K562 (cell line): ENCODE measurements at regions not wholly inside any gene's neighbourhood (a gene's known extent, or its start where the extent isn't known, plus 50 kb on each side); places are given as distances from the start of the nearest gene placed in this dataset.

Experiments
- ATAC-seq: fragments of 200-7000 bp; cut with Tn5 transposase; 3 replicates; pipeline ENCODE4 v1.9.1; 2020; ENCODE audit warnings: moderate library complexity
- BruUV-seq: library from RNA; stranded (reverse); fragments of 400-500 nt; replicated peaks from 2 replicates; lab custom pipeline; 2021; lab: Mats Ljungman, UMichigan
- CTCF ChIA-PET: fragments of 300-600 bp; formaldehyde crosslinking; extraction: SDS; loops from one replicate; lab custom pipeline; 2021; ENCODE audit warnings: low intra/inter-chr PET ratio; lab: Yijun Ruan, JAX
- POLR2A ChIA-PET: fragments of 300-600, 350-650 bp; sonication (Branson Sonifier 250); formaldehyde crosslinking; extraction: SDS; loops from one replicate; lab custom pipeline; 2021; ENCODE audit warnings: antibody characterized with exemption, inconsistent platforms; lab: Yijun Ruan, JAX
- DNase-seq, 4 experiments: peaks; one replicate each; pipeline versions ENCODE4 v3.0.0 to v3.0.0-alpha.2; 2011 to 2018; ENCODE audit warnings: low spot score in 3 of 4, mixed read lengths in 3 of 4; ENCODE audit errors: extremely low read depth in 1 of 4
- FAIRE-seq: peaks from 2 replicates; lab custom pipeline; 2011; peaks lifted over from hg19 to GRCh38; lab: Jason Lieb, UNC
- H2AFZ ChIP-seq: 2 replicates; pipeline ENCODE4 v1.6.0; 2011; ENCODE audit warnings: low read depth, low read length, control low read depth, inconsistent platforms
- H3K27ac ChIP-seq: fragments of 200-600 bp; 3 replicates; pipeline ENCODE4 v1.8.0; 2011; ENCODE audit warnings: low read depth, mild to moderate bottlenecking, control low read depth, inconsistent platforms, low read length, moderate library complexity, mixed read lengths; ENCODE audit errors: extremely low read depth
- H3K27me3 ChIP-seq, 2 experiments: fragments of 300-600 bp in 1 of 2; 2 replicates in 1 of 2; 3 replicates in 1 of 2; pipeline versions ENCODE4 v1.6.0 to v1.8.0; 2011; ENCODE audit warnings: inconsistent platforms in 2 of 2, low read length in 2 of 2, mild to moderate bottlenecking in 1 of 2, mixed read lengths in 1 of 2, moderate library complexity in 1 of 2; ENCODE audit not compliant: control insufficient read depth in 2 of 2, insufficient read depth in 2 of 2
- H3K36me3 ChIP-seq: fragments of 300-600 bp; 3 replicates; pipeline ENCODE4 v1.8.0; 2011; ENCODE audit warnings: mild to moderate bottlenecking, low read length, inconsistent platforms; ENCODE audit not compliant: control insufficient read depth, insufficient read depth
- H3K4me1 ChIP-seq, 2 experiments: fragments of 200-600 bp in 1 of 2; replicated peaks in 1 of 2; 2 replicates in 1 of 2; 3 replicates in 1 of 2; pipeline versions ENCODE4 v1.5.1 to v1.8.0; 2011; ENCODE audit warnings: inconsistent platforms in 2 of 2, low read length in 2 of 2, mild to moderate bottlenecking in 1 of 2, mixed read lengths in 1 of 2, moderate library complexity in 1 of 2; ENCODE audit not compliant: control insufficient read depth in 2 of 2, insufficient read depth in 2 of 2
- H3K4me2 ChIP-seq: 2 replicates; pipeline ENCODE4 v1.6.1; 2011; ENCODE audit warnings: low read length, control low read depth, inconsistent platforms, mixed read lengths; ENCODE audit not compliant: insufficient read depth
- H3K4me3 ChIP-seq: fragments of 200-600 bp; sonication (generic), shearing (Covaris generic); 2 replicates; pipeline ENCODE4 v1.5.1; 2016; ENCODE audit warnings: control low read depth, inconsistent platforms
- H3K79me2 ChIP-seq: fragments of 200-600 bp; 3 replicates; pipeline ENCODE4 v1.8.0; 2011; ENCODE audit warnings: low read length, inconsistent platforms; ENCODE audit not compliant: control insufficient read depth, insufficient read depth
- H3K9ac ChIP-seq, 2 experiments: 2 replicates each; pipeline versions ENCODE4 v1.6.0 to v1.6.1; 2011; ENCODE audit warnings: low read depth in 2 of 2, low read length in 2 of 2, control low read depth in 1 of 2, inconsistent platforms in 1 of 2, mild to moderate bottlenecking in 1 of 2, mixed read lengths in 1 of 2; ENCODE audit not compliant: insufficient read depth in 1 of 2
- H3K9me1 ChIP-seq: one replicate; pipeline ENCODE4 v1.6.0; 2011; ENCODE audit warnings: inconsistent platforms, mild to moderate bottlenecking, low read length, moderate library complexity; ENCODE audit not compliant: control insufficient read depth, insufficient read depth
- H3K9me3 ChIP-seq: replicated peaks from 2 replicates; pipeline ENCODE4 v1.5.1; 2011; ENCODE audit warnings: low read depth, low read length, inconsistent platforms; ENCODE audit not compliant: control insufficient read depth, insufficient read depth
- H4K20me1 ChIP-seq: replicated peaks from 2 replicates; pipeline ENCODE4 v1.6.1; 2011; ENCODE audit warnings: low read length, inconsistent platforms, mixed read lengths; ENCODE audit not compliant: control insufficient read depth, insufficient read depth
- CREB1 ChIP-seq, 2 experiments: sonication (generic) in 1 of 2; formaldehyde crosslinking in 1 of 2; IDR thresholded peaks; 2 replicates each; pipeline versions ENCODE4 v1.6.1 to v1.8.0; 2012 to 2022; ENCODE audit warnings: inconsistent platforms in 1 of 2, mild to moderate bottlenecking in 1 of 2, missing genetic modification reagents in 1 of 2, moderate library complexity in 1 of 2
- FOXM1 ChIP-seq, 2 experiments: fragments of 450-650 bp in 1 of 2; sonication (generic) in 1 of 2; formaldehyde crosslinking in 1 of 2; IDR thresholded peaks; 2 replicates each; pipeline versions ENCODE4 v1.6.1 to v1.9.0; 2017 to 2022; ENCODE audit warnings: low read depth in 2 of 2, mild to moderate bottlenecking in 2 of 2, missing genetic modification reagents in 1 of 2, moderate library complexity in 1 of 2
- HDAC1 ChIP-seq, 2 experiments: fragments of 450-650 bp; IDR thresholded peaks; 2 replicates each; pipeline ENCODE4 v1.6.1; 2016 to 2017; ENCODE audit warnings: inconsistent platforms in 1 of 2, mild to moderate bottlenecking in 1 of 2, moderate library complexity in 1 of 2
- HDAC2 ChIP-seq: fragments of 450-650 bp; IDR thresholded peaks from 2 replicates; pipeline ENCODE4 v1.6.1; 2016; ENCODE audit warnings: mild to moderate bottlenecking
- MAZ ChIP-seq, 2 experiments: fragments of 450-650 bp in 1 of 2; sonication (generic) in 1 of 2; formaldehyde crosslinking; IDR thresholded peaks in 1 of 2; conservative IDR thresholded peaks in 1 of 2; 2 replicates each; pipeline versions ENCODE4 v1.4.0 to v1.5.0; 2020; ENCODE audit warnings: mild to moderate bottlenecking in 1 of 2, missing genetic modification reagents in 1 of 2
- MEF2D ChIP-seq: conservative IDR thresholded peaks from 2 replicates; pipeline ENCODE4 v1.6.1; 2016; ENCODE audit warnings: low read depth, missing genetic modification characterization, missing compliant biosample characterization
- PTBP1 ChIP-seq: fragments of 200-400 bp; formaldehyde crosslinking; IDR thresholded peaks from 2 replicates; pipeline ENCODE4 v1.6.1; 2017; ENCODE audit warnings: low read depth, low read length
- SMARCA4 ChIP-seq: fragments of 450-650 bp; IDR thresholded peaks from 2 replicates; pipeline ENCODE4 v1.6.1; 2016
- STAT5A ChIP-seq: IDR thresholded peaks from 2 replicates; pipeline ENCODE4 v1.6.1; 2012; ENCODE audit warnings: low read length, inconsistent platforms, borderline replicate concordance
- TRIM24 ChIP-seq, 2 experiments: fragments of 450-650 bp; IDR thresholded peaks; 2 replicates each; pipeline ENCODE4 v1.6.1; 2016
- WHSC1 ChIP-seq: IDR thresholded peaks from one replicate; pipeline ENCODE4 v1.6.1; 2012; ENCODE audit warnings: low read length, control low read depth, inconsistent platforms
- ZC3H11A ChIP-seq: IDR thresholded peaks from 2 replicates; pipeline ENCODE4 v1.6.1; 2012; ENCODE audit warnings: low read depth, low read length, improper control_type of control experiment
- ZNF134 ChIP-seq: fragments of 250-450 bp; sonication (Bioruptor Pico); conservative IDR thresholded peaks from 2 replicates; pipeline ENCODE4 v1.4.0; 2020
- ZNF232 ChIP-seq: sonication (generic); formaldehyde crosslinking; IDR thresholded peaks from 2 replicates; pipeline ENCODE4 v1.8.0; 2022; ENCODE audit warnings: mild to moderate bottlenecking, missing genetic modification reagents
- WGBS: fragments of 100-300 bp; shearing (Covaris generic); methylation state at CpG from one replicate; pipeline ENCODE4 v1.1.6; 2016; ENCODE audit warnings: low coverage, mixed read lengths; ENCODE audit not compliant: insufficient coverage; ENCODE audit errors: missing lambda C conversion rate; 5-methylcytosine and 5-hydroxymethylcytosine counted together
- in situ Hi-C: fragments of 300-500 bp; cut with MboI; formaldehyde crosslinking; loops from 4 replicates; pipeline ENCODE4 v1.15.0; 2018; ENCODE audit warnings: inconsistent platforms, mixed read lengths
- intact Hi-C: fragments of 100-400 bp; cut with micrococcal nuclease; formaldehyde crosslinking; loops from 2 replicates; pipeline ENCODE4 v1.14.2; 2022
- TF ChIP-seq, protein P1 (sequence below): sonication (generic); formaldehyde crosslinking; IDR thresholded peaks from 2 replicates; pipeline ENCODE4 v1.8.0; 2022; ENCODE audit warnings: mild to moderate bottlenecking, missing genetic modification reagents

DNA sequence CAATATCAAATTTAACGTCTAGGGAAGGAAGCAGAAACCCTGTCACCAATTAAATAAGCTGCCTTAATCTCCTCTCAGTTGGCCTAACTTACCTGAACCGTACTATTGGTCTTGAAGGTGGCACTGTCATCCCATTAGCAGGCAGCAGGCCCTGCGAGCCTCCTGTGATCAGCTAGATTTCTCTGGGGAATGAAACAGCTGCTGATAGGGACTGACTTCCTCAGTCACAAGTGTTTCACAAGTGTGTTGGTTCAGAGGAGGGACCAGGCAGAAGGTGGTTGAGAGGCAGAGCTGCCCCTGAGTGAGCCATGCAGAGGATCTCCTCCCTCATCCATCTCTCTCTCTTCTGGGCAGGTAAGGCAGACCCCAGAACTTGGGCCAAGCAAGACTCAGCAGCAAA is 166.8 kb downstream of the DAD1 start:
- ChIA-PET POLR2A (no interaction called here), CTCF (no interaction called here)
- FAIRE-seq = no peak
- no peak for DNase-seq
- BruUV-seq = no TSS peak
- H3K9me1 ChIP-seq = no peaks in the 10 kb centered on the region
- no peaks in the 10 kb centered on the region for H3K27me3 ChIP-seq
- no peak overlapping the region for H3K9ac ChIP-seq
- no peak for ATAC-seq
- in situ Hi-C loops = no loop called here
- H2AFZ ChIP-seq = no peak overlapping the region
- no peak overlapping the region for H3K4me2 ChIP-seq
- no peak overlapping the region for H3K4me3 ChIP-seq
- no peaks in the 10 kb centered on the region for H3K9me3 ChIP-seq
- peaks cover 0 to 17% of the 10 kb centered on the region in 2 experiments; a peak in 3 of 5 replicates for H3K4me1 ChIP-seq
- no peaks in the 10 kb centered on the region for H4K20me1 ChIP-seq
- H3K27ac ChIP-seq = no peak overlapping the region
- intact Hi-C loops = no loop called here
- WGBS = 32% methylated on average over 3 of the region's 3 CpGs
- no peaks in the 10 kb centered on the region for H3K36me3 ChIP-seq
- no peaks in the 10 kb centered on the region for H3K79me2 ChIP-seq
- TF ChIP-seq PTBP1 (no peak), FOXM1 (IDR thresholded peaks at IDR 0.05; ENCODE audit: low read depth) (no peak), FOXM1 (CRISPR knock-in tag; IDR thresholded peaks at IDR 0.05; ENCODE audit: low read depth) (no peak), ZC3H11A (no peak), STAT5A (no peak), SMARCA4 (no peak), HDAC1 (IDR thresholded peaks at IDR 0.05) (no peak), MAZ (CRISPR knock-in tag; conservative IDR thresholded peaks at IDR 0.05 in 1 of 2, IDR thresholded peaks at IDR 0.05 in 1 of 2) (no peak), WHSC1 (no peak), CREB1 (IDR thresholded peaks at IDR 0.05) (no peak), CREB1 (CRISPR knock-in tag; IDR thresholded peaks at IDR 0.05) (no peak), ZNF232 (CRISPR knock-in tag) (no peak), ZNF134 (CRISPR knock-in tag) (no peak), MEF2D (no peak), HDAC2 (no peak), TRIM24 (IDR thresholded peaks at IDR 0.05) (no peak)
- TF ChIP-seq, protein P1, sequence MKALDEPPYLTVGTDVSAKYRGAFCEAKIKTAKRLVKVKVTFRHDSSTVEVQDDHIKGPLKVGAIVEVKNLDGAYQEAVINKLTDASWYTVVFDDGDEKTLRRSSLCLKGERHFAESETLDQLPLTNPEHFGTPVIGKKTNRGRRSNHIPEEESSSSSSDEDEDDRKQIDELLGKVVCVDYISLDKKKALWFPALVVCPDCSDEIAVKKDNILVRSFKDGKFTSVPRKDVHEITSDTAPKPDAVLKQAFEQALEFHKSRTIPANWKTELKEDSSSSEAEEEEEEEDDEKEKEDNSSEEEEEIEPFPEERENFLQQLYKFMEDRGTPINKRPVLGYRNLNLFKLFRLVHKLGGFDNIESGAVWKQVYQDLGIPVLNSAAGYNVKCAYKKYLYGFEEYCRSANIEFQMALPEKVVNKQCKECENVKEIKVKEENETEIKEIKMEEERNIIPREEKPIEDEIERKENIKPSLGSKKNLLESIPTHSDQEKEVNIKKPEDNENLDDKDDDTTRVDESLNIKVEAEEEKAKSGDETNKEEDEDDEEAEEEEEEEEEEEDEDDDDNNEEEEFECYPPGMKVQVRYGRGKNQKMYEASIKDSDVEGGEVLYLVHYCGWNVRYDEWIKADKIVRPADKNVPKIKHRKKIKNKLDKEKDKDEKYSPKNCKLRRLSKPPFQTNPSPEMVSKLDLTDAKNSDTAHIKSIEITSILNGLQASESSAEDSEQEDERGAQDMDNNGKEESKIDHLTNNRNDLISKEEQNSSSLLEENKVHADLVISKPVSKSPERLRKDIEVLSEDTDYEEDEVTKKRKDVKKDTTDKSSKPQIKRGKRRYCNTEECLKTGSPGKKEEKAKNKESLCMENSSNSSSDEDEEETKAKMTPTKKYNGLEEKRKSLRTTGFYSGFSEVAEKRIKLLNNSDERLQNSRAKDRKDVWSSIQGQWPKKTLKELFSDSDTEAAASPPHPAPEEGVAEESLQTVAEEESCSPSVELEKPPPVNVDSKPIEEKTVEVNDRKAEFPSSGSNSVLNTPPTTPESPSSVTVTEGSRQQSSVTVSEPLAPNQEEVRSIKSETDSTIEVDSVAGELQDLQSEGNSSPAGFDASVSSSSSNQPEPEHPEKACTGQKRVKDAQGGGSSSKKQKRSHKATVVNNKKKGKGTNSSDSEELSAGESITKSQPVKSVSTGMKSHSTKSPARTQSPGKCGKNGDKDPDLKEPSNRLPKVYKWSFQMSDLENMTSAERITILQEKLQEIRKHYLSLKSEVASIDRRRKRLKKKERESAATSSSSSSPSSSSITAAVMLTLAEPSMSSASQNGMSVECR (CRISPR knock-in tag) = no peak
